ENCODE measurements at regions not wholly inside any gene's neighbourhood (a gene's known extent, or its start where the extent isn't known, plus 50 kb on each side); places are given as distances from the start of the nearest gene placed in this dataset.
"Not testable (repeated sequence)": the region's sequence is repeated elsewhere in the genome, so short reads cannot be mapped to it uniquely, and the experiment has no call there.

DNA sequence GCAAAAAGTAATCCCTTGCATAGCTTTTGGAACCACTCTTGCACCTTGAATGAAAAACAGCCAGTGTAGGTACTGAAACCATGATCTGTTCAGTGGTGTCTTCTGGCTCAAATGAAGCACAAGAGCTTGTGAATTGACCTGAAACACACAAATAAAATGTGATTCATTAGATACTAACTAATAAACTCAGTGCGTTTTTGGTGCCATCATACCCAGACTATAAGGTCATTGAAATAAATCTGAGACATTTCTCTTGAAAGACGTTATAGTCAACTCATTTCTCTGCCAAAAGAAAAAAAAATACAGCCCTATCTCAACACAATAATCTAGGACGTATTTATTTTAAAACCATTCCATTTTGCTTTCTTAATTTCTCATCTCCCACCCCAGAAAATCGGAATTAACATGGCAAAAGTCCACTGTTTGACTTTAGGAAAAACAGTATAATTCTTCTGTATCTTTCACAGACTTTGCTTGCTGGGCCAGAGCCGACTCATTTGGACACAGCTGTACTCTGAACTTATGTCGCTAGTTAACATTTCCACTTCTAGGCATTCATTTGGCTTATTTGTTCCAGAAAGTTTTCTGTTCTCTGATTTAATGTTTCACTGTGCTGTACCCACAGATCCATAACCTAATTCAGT is 284.9 kb upstream of the TBL1XR1 start:
- no peak for DNase-seq

GRCh38 chr3:177483182-177483967 is 286.1 kb upstream of the TBL1XR1 start:
- no peak for DNase-seq

GRCh38 chr3:177484206-177484605 is 286.9 kb upstream of the TBL1XR1 start:
- no peak for DNase-seq

DNA sequence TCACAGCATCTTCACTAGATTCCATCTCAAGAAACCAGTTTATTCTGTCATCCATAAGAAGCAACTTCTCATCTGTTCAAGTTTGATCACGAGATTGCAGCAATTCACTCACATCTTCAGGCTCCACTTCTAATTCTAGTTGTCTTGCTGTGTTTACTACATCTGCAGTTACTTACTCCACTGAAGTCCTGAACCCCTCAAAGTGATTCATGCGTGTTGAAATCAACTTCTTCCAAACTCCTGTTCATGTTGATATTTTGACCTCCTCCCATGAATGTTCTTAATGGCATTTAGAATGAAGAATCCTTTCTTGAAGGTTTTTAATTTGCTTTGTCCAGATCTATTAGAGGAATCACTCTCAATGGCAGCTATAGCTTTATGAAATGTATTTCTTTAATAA is 287.6 kb upstream of the TBL1XR1 start:
- no peak for DNase-seq

DNA sequence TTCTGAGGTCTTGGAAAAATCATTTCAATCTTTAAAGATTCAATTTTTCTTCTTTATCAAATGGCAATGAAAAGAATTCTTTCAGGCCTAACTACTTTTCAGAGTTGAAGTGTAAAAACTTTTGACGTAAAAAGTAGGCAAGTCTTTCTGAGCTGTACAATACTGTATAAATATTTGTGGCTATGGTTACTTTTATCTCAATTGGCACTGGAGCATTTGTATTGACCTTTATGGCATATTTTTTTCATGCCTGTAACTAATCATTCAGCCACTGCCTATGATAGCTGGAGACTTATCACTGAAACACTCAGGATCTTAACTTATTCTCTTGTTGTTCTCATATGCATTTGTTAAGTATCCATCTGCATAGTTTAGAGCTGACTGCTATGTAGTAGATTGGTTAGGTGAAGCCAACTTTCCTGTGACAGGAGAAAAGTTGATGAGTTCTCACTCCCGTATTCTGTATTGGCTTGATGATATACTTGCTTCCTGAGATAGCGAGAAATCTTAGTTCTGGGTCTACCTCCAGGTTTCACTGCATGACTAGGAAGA is 290.4 kb upstream of the TBL1XR1 start:
- no peak for DNase-seq

- no peak for DNase-seq
Observed at GRCh38 chr3:177488740-177489139, 291.5 kb upstream of the TBL1XR1 start.

GRCh38 chr3:177490626-177491025 is 293.3 kb upstream of the TBL1XR1 start:
- DNase-seq = no peak

DNA sequence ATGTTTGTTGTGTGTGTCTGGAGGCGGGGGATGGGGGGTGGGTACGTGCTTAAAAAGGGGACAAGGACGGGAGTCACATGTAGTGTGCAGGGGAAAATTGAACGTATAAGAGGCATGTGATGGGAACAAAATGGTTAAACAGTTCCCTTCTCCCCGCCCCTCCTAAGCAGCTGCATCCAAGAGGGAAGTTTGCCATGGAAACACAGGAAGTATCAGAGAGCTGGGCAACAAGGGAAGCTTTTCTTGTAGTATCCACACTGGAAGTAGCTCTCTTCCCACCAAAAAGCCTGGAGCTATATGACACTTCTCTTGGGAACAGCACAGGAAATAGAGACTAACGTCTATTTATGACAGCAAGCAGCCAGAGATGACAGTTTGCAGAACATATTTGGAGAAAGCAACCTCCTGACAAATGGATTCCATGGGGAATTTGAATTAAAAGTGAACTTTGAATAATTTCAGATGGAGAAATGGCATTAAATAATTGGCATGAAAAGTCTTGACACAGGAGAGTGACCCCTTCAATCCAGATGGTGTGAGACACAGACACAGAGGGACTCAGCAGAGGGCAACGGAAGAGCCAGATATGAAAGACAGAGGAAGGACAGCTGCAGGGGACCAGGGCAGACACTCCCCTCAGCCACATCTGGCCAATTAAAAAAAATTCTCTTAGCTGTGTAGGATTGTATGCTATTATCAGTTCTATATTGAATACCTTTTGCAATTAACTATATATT is 294.2 kb upstream of the TBL1XR1 start:
- no peak for DNase-seq

DNA sequence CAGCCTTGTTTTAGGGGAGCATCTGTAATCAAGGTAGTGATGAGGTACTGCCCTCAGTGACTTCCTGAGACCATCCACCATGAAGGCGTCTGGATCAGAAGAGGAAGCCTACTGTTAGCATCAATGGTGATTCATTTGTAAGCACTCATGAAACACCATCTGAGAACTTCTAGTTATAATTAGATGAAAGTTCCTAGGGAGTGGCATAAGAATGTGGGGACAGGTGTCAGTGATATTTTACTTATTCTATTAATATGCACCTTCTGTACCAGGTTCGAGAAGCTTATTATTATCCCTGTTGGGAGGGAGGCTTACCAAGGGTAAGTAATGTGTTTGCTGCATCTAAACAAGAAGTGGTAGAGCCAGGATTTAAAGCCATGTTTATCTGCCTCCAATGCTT is 295.8 kb upstream of the TBL1XR1 start:
- no peak for DNase-seq

DNA sequence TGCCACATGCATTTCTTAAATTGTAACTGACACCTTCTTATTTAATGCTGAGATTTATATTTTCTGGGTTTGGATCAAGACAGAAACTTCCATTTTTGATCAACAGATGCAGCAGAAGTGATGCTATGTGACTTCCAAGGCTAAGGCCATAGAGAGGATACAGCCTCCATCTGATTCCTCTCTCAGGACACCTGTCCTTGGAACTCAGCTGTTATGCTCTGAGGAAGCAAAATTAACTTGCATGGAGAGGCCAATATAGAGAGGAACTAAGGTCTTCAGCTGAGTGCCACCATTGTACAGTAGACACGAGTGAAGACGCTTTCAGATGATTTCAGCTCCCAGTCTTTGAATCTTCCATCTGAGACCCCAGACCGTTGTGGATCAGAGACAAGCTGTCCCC is 296.9 kb upstream of the TBL1XR1 start:
- DNase-seq = no peak

GRCh38 chr3:177495566-177495965 is 298.3 kb upstream of the TBL1XR1 start:
- DNase-seq = no peak

- no peak for DNase-seq
Observed at GRCh38 chr3:177498037-177498857, 301.0 kb upstream of the TBL1XR1 start.

DNA sequence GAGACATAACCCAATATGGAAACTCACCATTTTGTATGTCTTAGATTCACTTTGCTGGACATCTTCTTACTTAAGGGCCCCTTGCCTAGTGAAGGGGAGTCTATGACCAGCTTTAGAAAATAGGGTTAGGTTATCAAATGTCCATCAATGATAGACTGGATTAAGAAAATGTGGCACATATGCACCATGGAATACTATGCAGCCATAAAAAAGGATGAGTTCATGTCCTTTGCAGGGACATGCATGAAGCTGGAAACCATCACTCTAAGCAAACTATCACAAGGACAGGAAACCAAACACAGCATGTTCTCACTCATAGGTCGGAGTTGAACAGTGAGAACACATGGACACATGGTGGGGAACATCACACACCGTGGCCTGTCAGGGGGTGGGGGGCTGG is 301.8 kb upstream of the TBL1XR1 start:
- not testable (repeated sequence) for DNase-seq

DNA sequence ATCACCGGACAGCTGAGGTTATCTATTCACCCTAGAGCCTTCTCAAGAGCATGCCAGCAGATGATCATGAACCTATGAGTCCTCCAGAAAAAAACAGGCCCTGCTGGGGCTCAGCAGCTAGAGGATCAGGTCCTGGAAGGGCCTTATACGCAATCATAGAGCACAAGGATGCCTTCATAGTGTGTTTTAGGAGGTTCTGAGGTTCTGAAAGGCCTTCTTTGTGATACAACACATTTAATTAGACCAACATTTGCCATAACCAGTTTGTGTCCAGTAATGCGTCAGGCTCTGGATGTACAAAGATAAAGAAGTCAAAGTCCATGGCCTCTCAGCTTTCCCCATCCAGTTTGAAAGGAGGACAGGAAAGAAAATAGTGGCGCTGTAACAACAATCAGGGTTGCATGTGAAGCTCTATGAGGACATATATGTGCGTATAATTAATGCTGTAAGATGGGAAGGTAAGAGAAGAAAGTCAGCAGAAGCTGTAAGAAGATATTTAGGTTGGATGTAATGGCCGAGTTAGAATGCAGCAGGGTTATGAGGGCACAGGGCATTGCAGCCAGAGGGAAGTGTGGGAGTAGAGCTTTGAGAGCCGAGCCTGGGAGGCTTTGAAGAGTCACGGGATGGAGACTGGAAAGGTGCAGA is 302.6 kb upstream of the TBL1XR1 start:
- no peak for DNase-seq

DNA sequence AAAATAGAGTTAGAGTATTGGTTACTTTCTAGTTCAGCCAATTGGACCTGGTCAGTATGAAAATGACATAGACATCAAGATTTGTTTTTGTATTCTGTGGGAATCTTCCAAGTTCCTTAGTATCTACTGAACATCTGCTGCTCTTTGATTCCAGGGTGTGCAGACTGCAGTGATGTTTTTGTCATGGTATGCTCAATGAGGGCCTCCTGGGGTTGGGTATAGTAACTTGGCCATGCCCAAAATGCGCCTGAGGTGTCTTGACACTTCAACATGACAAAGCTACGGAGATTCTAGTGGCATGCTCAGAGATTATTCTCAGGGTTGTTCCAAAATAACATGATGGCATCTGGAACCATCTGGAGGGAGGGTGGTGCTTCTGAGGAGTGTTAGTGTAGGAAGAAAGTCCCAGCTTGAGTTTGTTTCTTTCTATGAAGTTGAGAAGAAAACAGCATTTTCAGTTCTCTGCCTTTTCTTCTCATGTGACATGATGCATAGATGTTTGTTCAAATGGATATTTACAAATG is 313.5 kb upstream of the TBL1XR1 start:
- no peak for DNase-seq

DNA sequence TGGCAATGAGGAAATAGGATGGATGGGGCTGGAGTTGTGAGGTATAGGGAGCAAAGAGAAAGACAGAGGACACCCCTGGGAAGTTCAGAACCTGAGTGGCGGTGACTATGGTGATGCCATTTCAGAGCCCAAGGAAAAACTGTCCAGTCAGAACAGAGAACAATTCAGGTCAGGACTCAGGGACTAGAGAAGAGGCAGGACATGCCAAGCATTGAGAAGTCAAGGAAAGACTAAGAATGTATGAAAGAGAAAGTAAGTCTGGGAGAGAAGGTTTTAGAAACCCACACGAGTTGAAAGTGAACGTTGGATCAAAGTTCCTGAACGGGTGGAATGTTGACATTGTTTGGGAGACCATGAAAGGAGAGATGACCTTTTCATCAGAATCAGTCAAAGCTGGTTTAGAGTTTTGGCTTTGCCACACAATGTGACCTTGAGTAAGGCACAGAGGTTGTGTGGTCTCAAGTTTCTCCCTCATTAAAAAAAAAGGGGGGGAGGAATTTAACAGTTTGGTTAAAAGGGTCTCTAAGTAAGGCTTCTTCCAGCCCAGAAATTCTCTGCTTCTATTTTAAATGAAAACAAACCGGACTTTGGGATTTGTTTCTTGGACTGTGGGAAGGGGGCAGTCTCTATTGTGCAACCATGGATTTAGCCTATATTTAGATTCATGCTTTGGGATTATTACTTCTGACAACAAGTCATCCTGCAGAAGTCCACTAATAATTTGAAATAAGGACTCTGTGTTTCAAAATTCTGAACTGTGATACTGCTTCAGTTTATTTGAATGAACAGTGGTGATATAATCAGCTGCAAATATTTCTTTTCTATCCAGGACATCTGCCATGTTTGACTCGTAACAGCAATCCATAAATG is 315.9 kb upstream of the TBL1XR1 start:
- no peak for DNase-seq

DNA sequence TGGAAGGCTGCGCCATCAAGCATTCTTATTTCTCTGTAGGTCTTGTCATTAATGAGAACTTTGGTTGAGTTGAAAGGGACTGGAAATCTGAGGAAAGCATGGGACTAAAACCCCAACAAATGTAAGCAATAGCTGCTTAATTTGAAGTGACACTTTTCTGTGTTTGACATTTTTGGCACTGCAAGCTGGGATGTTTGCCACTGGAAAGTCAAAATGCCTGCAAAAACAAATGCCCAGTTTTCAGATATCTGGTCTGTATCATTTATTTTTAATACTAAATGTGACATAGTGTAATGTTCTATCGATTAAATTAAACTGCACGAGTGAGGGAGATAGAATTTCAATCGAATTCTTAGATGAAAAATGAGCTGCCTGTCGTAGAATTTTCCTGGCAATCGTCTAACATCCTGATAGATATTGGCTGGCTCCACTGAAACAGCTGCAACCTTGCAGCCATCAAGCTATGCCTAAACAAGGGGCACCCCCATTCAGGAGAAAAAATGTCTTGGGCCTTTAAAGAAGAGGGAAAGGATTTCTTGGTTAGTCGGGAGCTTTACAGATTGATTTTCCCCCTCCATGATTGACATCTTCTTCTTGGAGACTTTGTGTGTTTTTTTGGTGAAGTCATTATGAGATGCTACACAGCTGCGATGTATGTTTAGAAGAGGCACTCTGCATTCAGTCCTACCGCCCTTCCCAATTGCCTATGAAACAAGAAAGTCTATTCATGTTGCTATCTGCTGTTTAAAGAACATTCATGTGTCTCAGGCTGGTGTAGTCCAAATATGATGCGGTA is 316.7 kb upstream of the TBL1XR1 start:
- no peak for DNase-seq

GRCh38 chr3:177514611-177515499 is 317.6 kb upstream of the TBL1XR1 start:
- no peak for DNase-seq

DNA sequence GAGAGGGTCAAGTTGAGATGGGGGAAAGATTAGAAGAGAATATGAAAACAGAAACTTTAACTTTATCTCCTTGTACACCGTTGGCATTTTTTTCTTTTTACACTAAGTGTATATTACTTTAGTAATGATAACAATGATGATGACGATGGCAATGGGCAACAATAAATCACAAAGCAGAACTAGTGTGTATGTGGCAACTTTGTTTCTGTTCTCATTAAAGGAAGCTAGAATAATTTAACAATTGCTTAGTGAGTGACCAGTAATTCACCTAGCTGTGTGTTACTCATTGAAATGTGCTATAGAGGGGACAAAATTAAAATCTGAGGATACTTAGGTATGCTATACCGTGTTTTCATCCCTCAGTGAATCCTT is 318.5 kb upstream of the TBL1XR1 start:
- no peak for DNase-seq
